ENCODE measurements at regions not wholly inside any gene's neighbourhood (a gene's known extent, or its start where the extent isn't known, plus 50 kb on each side); places are given as distances from the start of the nearest gene placed in this dataset.

- no peak for DNase-seq (ENCODE audit: low read depth in 2 of 2)
These were observed 66.6 kb downstream of the NEURL3 start for GRCh38 chr2:96438589-96438988.

- no peak for DNase-seq (ENCODE audit: low read depth in 2 of 2)
These were observed 67.6 kb downstream of the NEURL3 start for GRCh38 chr2:96437512-96437911.

- DNase-seq (ENCODE audit: low read depth in 2 of 2), result no peak
These were observed 68.2 kb downstream of the NEURL3 start for GRCh38 chr2:96436961-96437360.

GRCh38 chr2:96436416-96436815, 68.7 kb downstream of the NEURL3 start:
- no peak for DNase-seq (ENCODE audit: low read depth in 2 of 2)

GRCh38 chr2:96431319-96431718, 73.8 kb downstream of the NEURL3 start:
- no peak for DNase-seq (ENCODE audit: low read depth in 2 of 2)

GRCh38 chr2:96430394-96430988, 74.7 kb downstream of the NEURL3 start:
- DNase-seq (ENCODE audit: low read depth in 2 of 2), result no peak

GRCh38 chr2:96427917-96428316, 77.2 kb downstream of the NEURL3 start:
- DNase-seq (ENCODE audit: low read depth in 2 of 2), result peak; percentile 30 to 35

GRCh38 chr2:96427169-96427568, 78.0 kb downstream of the NEURL3 start:
- DNase-seq (ENCODE audit: low read depth in 2 of 2), result no peak

- peak; percentile 33 to 44 for DNase-seq (ENCODE audit: low read depth in 2 of 2)
These were observed 81.3 kb downstream of the NEURL3 start for GRCh38 chr2:96423828-96424227.

All from fibroblast of skin of left biceps (primary cell).